HEK293 (cell line): ENCODE measurements at regions not wholly inside any gene's neighbourhood (a gene's known extent, or its start where the extent isn't known, plus 50 kb on each side); places are given as distances from the start of the nearest gene placed in this dataset.
A peak's percentile ranks its signal among the peaks of the same experiment; 100 is the strongest.
"Not testable (repeated sequence)": the region's sequence is repeated elsewhere in the genome, so short reads cannot be mapped to it uniquely, and the experiment has no call there.

Source experiments
- CTCF ChIA-PET: fragments of 350-600 bp; formaldehyde crosslinking; extraction: SDS; loops from one replicate; lab custom pipeline; 2021; ENCODE audit warnings: antibody characterized with exemption; lab: Yijun Ruan, JAX
- POLR2A ChIA-PET: fragments of 300-600 bp; formaldehyde crosslinking; extraction: SDS; loops from one replicate; lab custom pipeline; 2020; ENCODE audit warnings: antibody characterized with exemption, inconsistent platforms; lab: Yijun Ruan, JAX
- H3K27ac ChIP-seq: fragments of 200-500 bp; sonication (Bioruptor generic); 2 replicates; pipeline ENCODE4 v1.5.1; 2014; ENCODE audit warnings: low read depth, low read length, control low read depth, inconsistent platforms; ENCODE audit errors: extremely low read depth
- H3K36me3 ChIP-seq, 2 experiments: fragments of 200-500 bp in 1 of 2; sonication (Bioruptor generic) in 1 of 2; 1 replicate in 1 of 2; 2 replicates in 1 of 2; pipeline ENCODE4 v1.5.1; 2014 to 2017; ENCODE audit warnings: inconsistent platforms in 2 of 2, low read length in 2 of 2; ENCODE audit not compliant: control insufficient read depth in 2 of 2, insufficient read depth in 1 of 2
- H3K4me1 ChIP-seq: fragments of 200-500 bp; sonication (Bioruptor generic); 2 replicates; pipeline ENCODE4 v1.5.1; 2014; ENCODE audit warnings: mild to moderate bottlenecking, low read length, inconsistent platforms; ENCODE audit not compliant: control insufficient read depth, insufficient read depth
- H3K4me3 ChIP-seq: 2 replicates; pipeline ENCODE4 v1.5.1; 2011; ENCODE audit warnings: low read depth, mild to moderate bottlenecking, control low read depth, low read length, moderate library complexity
- H3K9me3 ChIP-seq: fragments of 200-500 bp; sonication (Bioruptor generic); 2 replicates; pipeline ENCODE4 v1.5.1; 2014; ENCODE audit warnings: low read depth, low read length, inconsistent platforms; ENCODE audit not compliant: control insufficient read depth, insufficient read depth
- ATF2 ChIP-seq: fragments of 450-650 bp; formaldehyde crosslinking; IDR thresholded peaks from 2 replicates; pipeline ENCODE4 v1.5.1; 2016; ENCODE audit warnings: missing biosample characterization, missing genetic modification characterization, low read depth
- INSM2 ChIP-seq: fragments of 450-650 bp; formaldehyde crosslinking; IDR thresholded peaks from 2 replicates; pipeline ENCODE4 v1.5.1; 2016; ENCODE audit warnings: missing biosample characterization, missing genetic modification characterization
- KLF8 ChIP-seq: fragments of 450-650 bp; formaldehyde crosslinking; IDR thresholded peaks from 2 replicates; pipeline ENCODE4 v1.5.1; 2016; ENCODE audit warnings: missing biosample characterization, missing genetic modification characterization
- PRDM1 ChIP-seq: fragments of 450-650 bp; formaldehyde crosslinking; IDR thresholded peaks from 2 replicates; pipeline ENCODE4; 2016; ENCODE audit warnings: missing biosample characterization, missing genetic modification characterization
- SP7 ChIP-seq: fragments of 450-650 bp; formaldehyde crosslinking; IDR thresholded peaks from 2 replicates; pipeline ENCODE4 v1.5.1; 2016; ENCODE audit warnings: missing biosample characterization, missing genetic modification characterization
- ZBTB6 ChIP-seq: fragments of 450-650 bp; formaldehyde crosslinking; IDR thresholded peaks from 2 replicates; pipeline ENCODE4 v1.5.1; 2017; ENCODE audit warnings: missing biosample characterization, missing genetic modification characterization
- ZFHX2 ChIP-seq: fragments of 450-650 bp; formaldehyde crosslinking; conservative IDR thresholded peaks from 2 replicates; pipeline ENCODE4 v1.5.1; 2016; ENCODE audit warnings: missing biosample characterization, missing genetic modification characterization
- ZNF112 ChIP-seq: fragments of 450-650 bp; formaldehyde crosslinking; IDR thresholded peaks from 2 replicates; pipeline ENCODE4 v1.5.0; 2017; ENCODE audit warnings: missing biosample characterization, missing genetic modification characterization
- ZNF140 ChIP-seq: fragments of 450-650 bp; formaldehyde crosslinking; IDR thresholded peaks from 2 replicates; pipeline ENCODE4 v1.5.1; 2016; ENCODE audit warnings: missing biosample characterization, missing genetic modification characterization
- ZNF302 ChIP-seq: fragments of 450-650 bp; formaldehyde crosslinking; IDR thresholded peaks from 2 replicates; pipeline ENCODE4 v1.5.1; 2016; ENCODE audit warnings: missing biosample characterization, missing genetic modification characterization, low read depth
- ZNF311 ChIP-seq: fragments of 450-650 bp; formaldehyde crosslinking; IDR thresholded peaks from 2 replicates; pipeline ENCODE4 v1.5.1; 2017; ENCODE audit warnings: missing biosample characterization, missing genetic modification characterization, borderline replicate concordance
- ZNF341 ChIP-seq: fragments of 450-650 bp; formaldehyde crosslinking; IDR thresholded peaks from 2 replicates; pipeline ENCODE4; 2016; ENCODE audit warnings: low read depth, missing biosample characterization, missing genetic modification characterization
- ZNF404 ChIP-seq: fragments of 450-650 bp; formaldehyde crosslinking; IDR thresholded peaks from 2 replicates; pipeline ENCODE4 v1.5.1; 2017; ENCODE audit warnings: missing biosample characterization, missing genetic modification characterization
- ZNF423 ChIP-seq: fragments of 450-650 bp; formaldehyde crosslinking; IDR thresholded peaks from 2 replicates; pipeline ENCODE4 v1.5.1; 2016; ENCODE audit warnings: missing biosample characterization, missing genetic modification characterization
- ZNF433 ChIP-seq: fragments of 450-650 bp; formaldehyde crosslinking; IDR thresholded peaks from 2 replicates; pipeline ENCODE4 v1.5.1; 2016; ENCODE audit warnings: missing biosample characterization, missing genetic modification characterization, low read depth
- ZNF501 ChIP-seq: fragments of 450-650 bp; formaldehyde crosslinking; IDR thresholded peaks from 2 replicates; pipeline ENCODE4 v1.5.1; 2016; ENCODE audit warnings: missing biosample characterization, missing genetic modification characterization
- ZNF514 ChIP-seq: fragments of 450-650 bp; formaldehyde crosslinking; IDR thresholded peaks from 2 replicates; pipeline ENCODE4 v1.5.1; 2016; ENCODE audit warnings: missing biosample characterization, missing genetic modification characterization
- ZNF530 ChIP-seq: fragments of 450-650 bp; formaldehyde crosslinking; IDR thresholded peaks from 2 replicates; pipeline ENCODE4 v1.5.1; 2016; ENCODE audit warnings: low read depth, missing biosample characterization, missing genetic modification characterization
- ZNF626 ChIP-seq: fragments of 450-650 bp; sonication (Bioruptor Pico); formaldehyde crosslinking; IDR thresholded peaks from 2 replicates; pipeline ENCODE4 v1.5.1; 2018; ENCODE audit warnings: missing biosample characterization, missing genetic modification characterization, inconsistent platforms
- ZNF747 ChIP-seq: fragments of 450-650 bp; formaldehyde crosslinking; IDR thresholded peaks from 2 replicates; pipeline ENCODE4 v1.5.1; 2016; ENCODE audit warnings: missing biosample characterization, missing genetic modification characterization
- ZNF76 ChIP-seq: fragments of 450-650 bp; formaldehyde crosslinking; IDR thresholded peaks from 2 replicates; pipeline ENCODE4; 2016; ENCODE audit warnings: low read depth, missing biosample characterization, missing genetic modification characterization, borderline replicate concordance
- ZSCAN16 ChIP-seq: fragments of 450-650 bp; formaldehyde crosslinking; IDR thresholded peaks from 2 replicates; pipeline ENCODE4 v1.5.1; 2016; ENCODE audit warnings: missing biosample characterization, missing genetic modification characterization

- TF ChIP-seq ZNF514 (tag by site-specific recombination) (no peak), ATF2 (tag by site-specific recombination) (0 out of 2 replicates have a peak, but pooled peaks have one; percentile 46), ZNF140 (no peak), ZNF302 (tag by site-specific recombination) (no peak), ZNF501 (no peak), PRDM1 (no peak), ZFHX2 (tag by site-specific recombination) (no peak)
- POLR2A ChIA-PET, result no interaction called here
- no peaks in the 10 kb centered on the region for H3K36me3 ChIP-seq
- no peaks in the 10 kb centered on the region for H3K9me3 ChIP-seq
- no peak overlapping the region for H3K27ac ChIP-seq
- H3K4me3 ChIP-seq, result no peak overlapping the region
- CTCF ChIA-PET, result interaction anchor here (1.0 kb wide), 1 partner anchor 183 kb away, joined by 3 read pairs; no protein-coding TSS in a partner anchor
- no peaks in the 10 kb centered on the region for H3K4me1 ChIP-seq
Observed at GRCh38 chr11:87535513-87535912, 497.8 kb downstream of the TMEM135 start.

- POLR2A ChIA-PET, H3K4me1 ChIP-seq, H3K4me3 ChIP-seq, H3K36me3 ChIP-seq, H3K9me3 ChIP-seq, CTCF ChIA-PET, H3K27ac ChIP-seq: not testable (repeated sequence)
Observed at GRCh38 chr11:87531835-87532234, 494.1 kb downstream of the TMEM135 start.

- TF ChIP-seq ZSCAN16 (no peak), ZNF311 (no peak), ZNF341 (tag by site-specific recombination) (no peak), ZNF433 (tag by site-specific recombination) (no peak), ZNF514 (tag by site-specific recombination) (no peak), ZNF747 (no peak), ATF2 (tag by site-specific recombination) (no peak), ZNF626 (no peak), ZFHX2 (tag by site-specific recombination) (no peak), ZNF76 (tag by site-specific recombination) (no peak), ZNF112 (tag by site-specific recombination) (no peak), ZBTB6 (tag by site-specific recombination) (no peak)
- no peaks in the 10 kb centered on the region for H3K4me1 ChIP-seq
- no peak overlapping the region for H3K27ac ChIP-seq
- H3K4me3 ChIP-seq, result no peak overlapping the region
- ChIA-PET POLR2A (no interaction called here), CTCF (interaction anchor here (0.6 kb wide), 1 partner anchor 177 kb away, joined by 3 read pairs; no protein-coding TSS in a partner anchor)
- no peaks in the 10 kb centered on the region for H3K9me3 ChIP-seq
- no peaks in the 10 kb centered on the region for H3K36me3 ChIP-seq
Observed at GRCh38 chr11:87529486-87529885, 491.8 kb downstream of the TMEM135 start.

GRCh38 chr11:87528752-87529151 lies 491.0 kb downstream of the TMEM135 start:
- no peak overlapping the region for H3K27ac ChIP-seq
- H3K36me3 ChIP-seq, result no peaks in the 10 kb centered on the region
- CTCF ChIA-PET, result no interaction called here
- no peaks in the 10 kb centered on the region for H3K4me1 ChIP-seq
- no peak for TF ChIP-seq KLF8 (tag by site-specific recombination)
- TF ChIP-seq ZNF530 (tag by site-specific recombination), result no peak
- TF ChIP-seq ZNF423, result no peak
- TF ChIP-seq SP7 (tag by site-specific recombination), result no peak
- TF ChIP-seq INSM2 (tag by site-specific recombination), result no peak
- no peak for TF ChIP-seq ZNF404 (tag by site-specific recombination)
- POLR2A ChIA-PET, result no interaction called here
- no peaks in the 10 kb centered on the region for H3K9me3 ChIP-seq
- no peak overlapping the region for H3K4me3 ChIP-seq
